IMR-90 (cell line): ENCODE measurements at regions not wholly inside any gene's neighbourhood (a gene's known extent, or its start where the extent isn't known, plus 50 kb on each side); places are given as distances from the start of the nearest gene placed in this dataset.

ENCODE experiments used
- CTCF ChIP-seq: conservative IDR thresholded peaks from 2 replicates; pipeline ENCODE4 v1.5.1; 2012; ENCODE audit warnings: mild to moderate bottlenecking, low read depth, low read length, improper control_type of control experiment
- FOS ChIP-seq: fragments of 150-350 bp; IDR thresholded peaks from 2 replicates; pipeline ENCODE4 v1.6.1; 2016; ENCODE audit warnings: low read depth, low read length
- POLR2A ChIP-seq: IDR thresholded peaks from 2 replicates; pipeline ENCODE4 v1.6.1; 2012; ENCODE audit warnings: mild to moderate bottlenecking, low read depth, low read length
- RFX5 ChIP-seq: IDR thresholded peaks from 2 replicates; pipeline ENCODE4 v1.8.0; 2012; ENCODE audit warnings: low read depth, mild to moderate bottlenecking, low read length, moderate library complexity

GRCh38 chr3:118401887-118402286 lies 632.8 kb downstream of the IGSF11 start:
- TF ChIP-seq CTCF: no peak
- no peak for TF ChIP-seq POLR2A
- TF ChIP-seq FOS: no peak
- no peak for TF ChIP-seq RFX5
